ENCODE measurements at regions not wholly inside any gene's neighbourhood (a gene's known extent, or its start where the extent isn't known, plus 50 kb on each side); places are given as distances from the start of the nearest gene placed in this dataset.
A peak's percentile ranks its signal among the peaks of the same experiment; 100 is the strongest.

DNA sequence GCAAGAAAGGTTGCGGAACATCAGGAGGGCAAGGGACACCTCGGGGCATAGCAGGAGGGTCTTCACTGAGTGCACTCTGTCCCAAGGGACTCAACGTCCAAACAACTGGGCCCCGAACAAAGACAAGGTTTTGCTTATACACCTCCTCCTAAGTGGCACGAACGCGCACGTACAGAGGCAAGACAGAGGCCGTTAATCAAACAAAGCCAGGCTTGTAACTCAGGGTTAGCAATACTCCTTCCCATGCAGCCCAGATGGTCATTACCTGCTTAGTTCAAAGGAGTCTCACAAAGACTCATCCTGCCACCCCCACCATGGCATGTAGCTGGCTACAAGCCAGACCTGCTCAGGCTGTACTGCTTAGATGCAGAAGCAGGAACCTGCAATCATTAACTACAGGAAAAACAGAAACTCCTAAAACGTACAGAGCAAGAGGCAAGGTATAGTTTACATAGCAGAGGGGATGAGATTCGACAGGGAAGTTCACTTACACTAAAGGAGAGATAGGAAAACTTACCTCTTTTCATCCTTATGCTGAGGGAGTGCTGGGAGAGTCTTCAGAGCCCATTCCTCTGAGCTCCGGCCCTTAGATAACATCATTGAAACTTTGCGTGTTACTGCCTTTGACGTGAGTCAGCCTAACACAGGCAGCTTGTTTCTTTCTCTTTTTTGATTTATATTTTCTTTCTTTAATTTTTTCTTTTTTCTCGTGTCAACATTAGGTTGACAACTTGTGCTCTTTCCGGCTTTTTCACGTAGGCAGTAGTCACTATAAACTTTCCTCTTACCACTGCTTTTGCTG, 1319.1 kb downstream of the TMEM121 start (continued):
- no peak for TF ChIP-seq PCBP2 (optimal IDR thresholded peaks at IDR 0.05; ENCODE audit: low read depth, low read length, poor library complexity, severe bottlenecking)
- no peak for TF ChIP-seq KLF13 (CRISPR knock-in tag; IDR thresholded peaks at IDR 0.05)
- TF ChIP-seq MAF1 (CRISPR knock-in tag; IDR thresholded peaks at IDR 0.05; ENCODE audit: borderline replicate concordance), result no peak
- no peak for TF ChIP-seq ZNF879 (CRISPR knock-in tag; IDR thresholded peaks at IDR 0.05)
- TF ChIP-seq ZC3H4 (CRISPR knock-in tag; IDR thresholded peaks at IDR 0.05; ENCODE audit: borderline replicate concordance), result 0 out of 2 replicates have a peak, but pooled peaks have one; percentile 41
- TF ChIP-seq, protein P1, sequence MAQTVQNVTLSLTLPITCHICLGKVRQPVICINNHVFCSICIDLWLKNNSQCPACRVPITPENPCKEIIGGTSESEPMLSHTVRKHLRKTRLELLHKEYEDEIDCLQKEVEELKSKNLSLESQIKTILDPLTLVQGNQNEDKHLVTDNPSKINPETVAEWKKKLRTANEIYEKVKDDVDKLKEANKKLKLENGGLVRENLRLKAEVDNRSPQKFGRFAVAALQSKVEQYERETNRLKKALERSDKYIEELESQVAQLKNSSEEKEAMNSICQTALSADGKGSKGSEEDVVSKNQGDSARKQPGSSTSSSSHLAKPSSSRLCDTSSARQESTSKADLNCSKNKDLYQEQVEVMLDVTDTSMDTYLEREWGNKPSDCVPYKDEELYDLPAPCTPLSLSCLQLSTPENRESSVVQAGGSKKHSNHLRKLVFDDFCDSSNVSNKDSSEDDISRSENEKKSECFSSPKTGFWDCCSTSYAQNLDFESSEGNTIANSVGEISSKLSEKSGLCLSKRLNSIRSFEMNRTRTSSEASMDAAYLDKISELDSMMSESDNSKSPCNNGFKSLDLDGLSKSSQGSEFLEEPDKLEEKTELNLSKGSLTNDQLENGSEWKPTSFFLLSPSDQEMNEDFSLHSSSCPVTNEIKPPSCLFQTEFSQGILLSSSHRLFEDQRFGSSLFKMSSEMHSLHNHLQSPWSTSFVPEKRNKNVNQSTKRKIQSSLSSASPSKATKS (CRISPR knock-in tag; IDR thresholded peaks at IDR 0.05), result no peak
- no peak for TF ChIP-seq ZNF552 (CRISPR knock-in tag; IDR thresholded peaks at IDR 0.05; ENCODE audit: borderline replicate concordance)
- peak; percentile 14; the same call in 1 of the 2 replicates for TF ChIP-seq ZFX (CRISPR knock-in tag; IDR thresholded peaks at IDR 0.05; ENCODE audit: low read depth)
- peak; percentile 96 for TF ChIP-seq TEAD3 (CRISPR knock-in tag; optimal IDR thresholded peaks at IDR 0.05; ENCODE audit: borderline replicate concordance)
- no peak for TF ChIP-seq ZNF567 (CRISPR knock-in tag; IDR thresholded peaks at IDR 0.05; ENCODE audit: borderline replicate concordance)
- peak; percentile 89 for TF ChIP-seq SAP130 (CRISPR knock-in tag; IDR thresholded peaks at IDR 0.05; ENCODE audit: low read depth)
- TF ChIP-seq ZMYM3 (CRISPR knock-in tag; IDR thresholded peaks at IDR 0.05), result no peak
- peak; percentile 83 for TF ChIP-seq SOX5 (CRISPR knock-in tag; IDR thresholded peaks at IDR 0.05; ENCODE audit: borderline replicate concordance)
- TF ChIP-seq ZGPAT (CRISPR knock-in tag; IDR thresholded peaks at IDR 0.05), result no peak
- no peak for TF ChIP-seq HMGXB3 (CRISPR knock-in tag; IDR thresholded peaks at IDR 0.05; ENCODE audit: borderline replicate concordance)
- no peak for TF ChIP-seq TOPORS (CRISPR knock-in tag; IDR thresholded peaks at IDR 0.05)
- TF ChIP-seq KDM5A (IDR thresholded peaks at IDR 0.05; ENCODE audit: borderline replicate concordance, low read length), result peak; percentile 27; the same call in 1 of the 2 replicates
- no peak for TF ChIP-seq ZNF709 (CRISPR knock-in tag; IDR thresholded peaks at IDR 0.05)
- no peak for TF ChIP-seq MXD4 (CRISPR knock-in tag; IDR thresholded peaks at IDR 0.05)
- no peak for TF ChIP-seq PAWR (CRISPR knock-in tag; IDR thresholded peaks at IDR 0.05; ENCODE audit: borderline replicate concordance)
- no peak for TF ChIP-seq ZNF746 (CRISPR knock-in tag; IDR thresholded peaks at IDR 0.05)

All from HepG2 (cell line).